SK-N-SH treated with all-trans-retinoic acid at 6 μM for 48 hours (cell line): ENCODE measurements at regions not wholly inside any gene's neighbourhood (a gene's known extent, or its start where the extent isn't known, plus 50 kb on each side); places are given as distances from the start of the nearest gene placed in this dataset.

Source experiments
- ATAC-seq: fragments of 200-7000 bp; cut with Tn5 transposase; 3 replicates; pipeline ENCODE4 v1.9.1; 2020; ENCODE audit warnings: mild to moderate bottlenecking, moderate library complexity
- CSDC2 ChIP-seq: fragments of 250-450 bp; sonication (Bioruptor Pico); IDR thresholded peaks from 2 replicates; pipeline ENCODE4 v1.5.0; 2020; ENCODE audit warnings: mild to moderate bottlenecking, moderate library complexity
- ESRRG ChIP-seq: fragments of 250-450 bp; sonication (Bioruptor Pico); IDR thresholded peaks from 2 replicates; pipeline ENCODE4 v1.6.1; 2021; ENCODE audit warnings: mild to moderate bottlenecking
- GLIS3 ChIP-seq: fragments of 250-450 bp; sonication (Bioruptor Pico); IDR thresholded peaks from 2 replicates; pipeline ENCODE4 v1.5.0; 2020; ENCODE audit warnings: mild to moderate bottlenecking, moderate library complexity
- ISL1 ChIP-seq: fragments of 250-450 bp; sonication (Bioruptor Pico); IDR thresholded peaks from 2 replicates; pipeline ENCODE4 v2.1.2; 2022; ENCODE audit warnings: mild to moderate bottlenecking, moderate library complexity
- OSR1 ChIP-seq: fragments of 250-450 bp; sonication (Bioruptor Pico); IDR thresholded peaks from 2 replicates; pipeline ENCODE4 v1.8.0; 2022; ENCODE audit warnings: moderate library complexity, mild to moderate bottlenecking, inconsistent platforms
- PATZ1 ChIP-seq: fragments of 250-450 bp; sonication (Bioruptor Pico); IDR thresholded peaks from 2 replicates; pipeline ENCODE4 v1.8.0; 2020; ENCODE audit warnings: mild to moderate bottlenecking, moderate library complexity, borderline replicate concordance
- POU6F1 ChIP-seq: fragments of 250-450 bp; sonication (Bioruptor Pico); IDR thresholded peaks from 2 replicates; pipeline ENCODE4 v1.8.0; 2021; ENCODE audit warnings: low read depth, mild to moderate bottlenecking, moderate library complexity, borderline replicate concordance
- PPARA ChIP-seq: fragments of 250-450 bp; sonication (Bioruptor Pico); IDR thresholded peaks from 2 replicates; pipeline ENCODE4 v1.5.0; 2020; ENCODE audit warnings: mild to moderate bottlenecking, borderline replicate concordance
- RARB ChIP-seq: fragments of 250-450 bp; sonication (Bioruptor Pico); IDR thresholded peaks from 2 replicates; pipeline ENCODE4 v1.8.0; 2021; ENCODE audit warnings: mild to moderate bottlenecking, moderate library complexity
- TSHZ2 ChIP-seq: fragments of 250-450 bp; sonication (Bioruptor Pico); IDR thresholded peaks from 2 replicates; pipeline ENCODE4 v1.5.0; 2020; ENCODE audit warnings: mild to moderate bottlenecking, moderate library complexity
- ZC3H10 ChIP-seq: fragments of 250-450 bp; sonication (Bioruptor Pico); IDR thresholded peaks from 2 replicates; pipeline ENCODE4 v1.5.1; 2021; ENCODE audit warnings: mild to moderate bottlenecking, moderate library complexity
- ZNF70 ChIP-seq: fragments of 450-650 bp; formaldehyde crosslinking; IDR thresholded peaks from 2 replicates; pipeline ENCODE4 v1.5.0; 2020; ENCODE audit warnings: mild to moderate bottlenecking, moderate library complexity
- ZNF8 ChIP-seq: fragments of 450-650 bp; formaldehyde crosslinking; IDR thresholded peaks from 2 replicates; pipeline ENCODE4 v1.5.0; 2020; ENCODE audit warnings: mild to moderate bottlenecking, moderate library complexity
- TF ChIP-seq, protein P1 (sequence below): fragments of 250-450 bp; sonication (Bioruptor Pico); IDR thresholded peaks from 2 replicates; pipeline ENCODE4 v1.5.1; 2020; ENCODE audit warnings: low read depth, mild to moderate bottlenecking, moderate library complexity

- TF ChIP-seq OSR1 (no peak), ZNF70 (no peak), ISL1 (CRISPR knock-in tag) (no peak)
Observed at GRCh38 chr3:124565013-124565412, 165.2 kb upstream of the UMPS start.

DNA sequence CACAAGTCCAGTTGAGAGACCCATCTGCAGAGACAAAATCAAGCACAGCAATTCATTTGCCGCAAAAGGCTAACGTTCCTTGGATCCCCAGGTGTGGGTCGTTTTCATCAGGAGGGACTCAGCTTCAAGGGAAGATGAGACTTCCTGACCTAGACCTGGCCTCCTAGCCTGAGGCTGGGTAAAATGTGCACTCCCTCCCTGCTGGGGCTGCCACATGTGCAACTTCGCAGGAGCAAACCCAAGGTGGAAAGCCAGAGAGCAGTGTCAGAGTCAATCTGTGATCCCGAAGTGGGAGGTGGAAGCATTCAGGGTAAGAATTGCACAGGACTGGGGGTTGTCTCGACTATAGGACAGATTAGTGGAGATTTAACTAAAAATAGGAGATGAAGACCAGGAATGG, 164.7 kb upstream of the UMPS start:
- no peak for ATAC-seq
- TF ChIP-seq TSHZ2 (CRISPR knock-in tag) (no peak), ISL1 (CRISPR knock-in tag) (no peak)
- TF ChIP-seq, all 23 proteins: peak for 0

More at GRCh38 chr3:124565013-124565412, 165.2 kb upstream of the UMPS start:
- peak; percentile 69 for ATAC-seq

- TF ChIP-seq ZC3H10 (CRISPR knock-in tag) (no peak), GLIS3 (CRISPR knock-in tag) (no peak)
- ATAC-seq = no peak
Observed at GRCh38 chr3:124566701-124567100, 163.6 kb upstream of the UMPS start.

GRCh38 chr3:124567179-124567578, 163.1 kb upstream of the UMPS start:
- no peak for TF ChIP-seq ZNF70
- no peak for TF ChIP-seq TSHZ2 (CRISPR knock-in tag)
- TF ChIP-seq OSR1 = no peak
- TF ChIP-seq, protein P1, sequence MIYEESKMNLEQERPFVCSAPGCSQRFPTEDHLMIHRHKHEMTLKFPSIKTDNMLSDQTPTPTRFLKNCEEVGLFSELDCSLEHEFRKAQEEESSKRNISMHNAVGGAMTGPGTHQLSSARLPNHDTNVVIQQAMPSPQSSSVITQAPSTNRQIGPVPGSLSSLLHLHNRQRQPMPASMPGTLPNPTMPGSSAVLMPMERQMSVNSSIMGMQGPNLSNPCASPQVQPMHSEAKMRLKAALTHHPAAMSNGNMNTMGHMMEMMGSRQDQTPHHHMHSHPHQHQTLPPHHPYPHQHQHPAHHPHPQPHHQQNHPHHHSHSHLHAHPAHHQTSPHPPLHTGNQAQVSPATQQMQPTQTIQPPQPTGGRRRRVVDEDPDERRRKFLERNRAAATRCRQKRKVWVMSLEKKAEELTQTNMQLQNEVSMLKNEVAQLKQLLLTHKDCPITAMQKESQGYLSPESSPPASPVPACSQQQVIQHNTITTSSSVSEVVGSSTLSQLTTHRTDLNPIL = no peak
- ATAC-seq = no peak

DNA sequence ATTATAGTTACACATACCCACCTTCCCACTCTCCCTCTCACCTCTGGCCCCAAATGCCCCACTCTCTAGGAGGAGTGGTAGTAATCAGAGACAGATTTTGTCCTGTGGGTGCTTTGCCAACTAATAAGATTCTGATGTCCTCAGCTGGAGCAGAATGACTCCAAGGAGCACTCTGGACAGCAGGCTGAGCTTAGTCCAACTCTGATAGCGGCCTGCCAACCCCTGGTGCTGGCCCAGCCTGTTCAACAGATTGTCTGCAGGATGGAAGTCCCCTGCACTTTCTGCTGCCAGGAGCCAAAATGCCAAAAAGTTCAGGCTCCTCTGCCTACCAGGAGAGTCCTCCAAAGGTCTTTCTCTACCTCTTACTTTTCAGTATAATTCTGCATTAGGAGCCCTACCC, 160.5 kb upstream of the UMPS start:
- no peak for ATAC-seq
- TF ChIP-seq PPARA (CRISPR knock-in tag) (no peak), POU6F1 (CRISPR knock-in tag) (no peak), ESRRG (CRISPR knock-in tag) (no peak), ZC3H10 (CRISPR knock-in tag) (no peak), ISL1 (CRISPR knock-in tag) (no peak), CSDC2 (CRISPR knock-in tag) (no peak), TSHZ2 (CRISPR knock-in tag) (no peak), ZNF8 (CRISPR knock-in tag) (no peak), RARB (CRISPR knock-in tag) (no peak), PATZ1 (CRISPR knock-in tag) (no peak)
- TF ChIP-seq, protein P1 = no peak
